ENCODE measurements at regions not wholly inside any gene's neighbourhood (a gene's known extent, or its start where the extent isn't known, plus 50 kb on each side); places are given as distances from the start of the nearest gene placed in this dataset.

GRCh38 chr14:25349269-25349668 is 299.3 kb upstream of the STXBP6 start:
- no peaks in the 10 kb centered on the region for H3K27me3 ChIP-seq (ENCODE audit: control insufficient read depth in 2 of 2, insufficient read depth in 2 of 2, low read length in 2 of 2)
- no peaks in the 10 kb centered on the region for H4K20me1 ChIP-seq (replicated peaks; ENCODE audit: control insufficient read depth, extremely low read depth, insufficient read depth, low read length)
- H3K9ac ChIP-seq (replicated peaks; ENCODE audit: extremely low read depth, insufficient read depth, low read length), result no peak overlapping the region
- DNase-seq (ENCODE audit: low read depth, low spot score) (no peak), FAIRE-seq (no peak)
- no peaks in the 10 kb centered on the region for H3K9me3 ChIP-seq (replicated peaks; ENCODE audit: control insufficient read depth, insufficient read depth, low read length)
- H3K4me3 ChIP-seq (replicated peaks in 1 of 3; ENCODE audit: insufficient read depth in 1 of 3, low read depth in 1 of 3, low read length in 3 of 3), result no peak overlapping the region
- H3K36me3 ChIP-seq (ENCODE audit: control insufficient read depth in 2 of 2, extremely low read depth in 1 of 2, insufficient read depth in 2 of 2, low read length in 2 of 2), result no peaks in the 10 kb centered on the region
- no peak overlapping the region for H3K4me2 ChIP-seq (ENCODE audit: insufficient read depth, low read length)
- ChIA-PET CTCF (no interaction called here), POLR2A (no interaction called here)
- H3K79me2 ChIP-seq (ENCODE audit: control insufficient read depth, insufficient read depth, low read length), result no peaks in the 10 kb centered on the region
- no peak overlapping the region for H2AFZ ChIP-seq (ENCODE audit: low read depth, low read length)
- no peaks in the 10 kb centered on the region for H3K4me1 ChIP-seq (ENCODE audit: control insufficient read depth, extremely low read depth, insufficient read depth, low read length)
- H3K27ac ChIP-seq (ENCODE audit: insufficient read depth, low read depth, low read length), result no peak overlapping the region
- no TSS peak for BruUV-seq (replicated peaks)
- intact Hi-C loops (cut with micrococcal nuclease) (no loop called here), dilution Hi-C loops (cut with MboI; ENCODE audit: extremely low pct_ligation_motif_present, low sequenced_read_pairs) (no loop called here)
- no peak for TF ChIP-seq GATA2 (IDR thresholded peaks at IDR 0.05; ENCODE audit: insufficient read depth, insufficient read length, low read depth, low read length)
- TF ChIP-seq EZH2 (IDR thresholded peaks at IDR 0.05; ENCODE audit: borderline replicate concordance, low read depth, low read length, severe bottlenecking), result no peak
- TF ChIP-seq CTCF (IDR thresholded peaks at IDR 0.05; ENCODE audit: extremely low read depth in 1 of 2, insufficient read depth in 1 of 2, low read depth in 1 of 2, low read length in 2 of 2), result no peak
- no peak for TF ChIP-seq FOS (IDR thresholded peaks at IDR 0.05; ENCODE audit: borderline replicate concordance, insufficient read depth, low read length)
- no peak for TF ChIP-seq JUN (IDR thresholded peaks at IDR 0.05; ENCODE audit: borderline replicate concordance, insufficient read depth, insufficient read length, low read depth)
- no peak for TF ChIP-seq POLR2AphosphoS5 (IDR thresholded peaks at IDR 0.05; ENCODE audit: insufficient read depth, low read depth, low read length)
- TF ChIP-seq POLR2A (IDR thresholded peaks at IDR 0.05; ENCODE audit: low read depth, low read length), result no peak
- TF ChIP-seq MAX (IDR thresholded peaks at IDR 0.05; ENCODE audit: insufficient read depth, insufficient read length), result no peak
- no peak for TF ChIP-seq MYC (IDR thresholded peaks at IDR 0.05; ENCODE audit: low read depth, low read length)
- H3K9me1 ChIP-seq (replicated peaks; ENCODE audit: control insufficient read depth, extremely low read depth, insufficient read depth, low read length), result no peaks in the 10 kb centered on the region
